CD4-positive, alpha-beta T cell treated with Interferon gamma for 1 hour (primary cell): ENCODE measurements at regions not wholly inside any gene's neighbourhood (a gene's known extent, or its start where the extent isn't known, plus 50 kb on each side); places are given as distances from the start of the nearest gene placed in this dataset.

Experiments
- DNase-seq: peaks from one replicate; pipeline ENCODE4 v3.0.0-alpha.2; 2020

DNA sequence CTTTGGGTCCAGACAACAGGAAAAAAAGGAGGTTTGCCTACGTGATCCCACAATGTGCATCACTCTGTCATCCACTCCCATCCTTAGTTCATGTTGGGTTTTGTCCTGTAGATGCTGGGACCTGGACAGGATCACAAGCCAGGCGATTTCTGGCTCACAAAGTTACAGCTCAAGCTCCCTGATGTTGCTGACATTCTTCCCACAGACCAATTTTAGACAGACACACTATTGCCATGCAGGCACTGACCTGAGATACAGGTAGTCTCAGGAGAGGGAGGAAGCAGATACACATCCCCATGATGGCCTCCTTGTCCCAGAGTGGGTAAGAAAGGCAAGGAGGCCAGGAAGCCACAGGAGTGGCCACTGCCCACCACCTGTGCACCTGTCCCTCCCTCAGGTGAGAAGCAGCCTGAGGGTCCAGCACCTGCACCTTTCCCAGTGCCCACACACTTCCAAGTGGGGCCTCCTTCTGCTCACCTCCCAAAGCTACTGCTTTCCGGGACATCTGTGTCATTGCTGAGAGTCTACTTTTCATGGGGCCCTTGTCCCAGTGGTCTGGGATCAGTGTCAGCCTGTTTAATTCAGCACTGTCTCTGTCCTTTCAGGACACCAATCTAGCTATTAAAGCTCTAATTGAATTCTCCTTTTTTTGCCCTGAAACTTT lies 52.0 kb upstream of the TOP3B start:
- DNase-seq, result no peak

DNA sequence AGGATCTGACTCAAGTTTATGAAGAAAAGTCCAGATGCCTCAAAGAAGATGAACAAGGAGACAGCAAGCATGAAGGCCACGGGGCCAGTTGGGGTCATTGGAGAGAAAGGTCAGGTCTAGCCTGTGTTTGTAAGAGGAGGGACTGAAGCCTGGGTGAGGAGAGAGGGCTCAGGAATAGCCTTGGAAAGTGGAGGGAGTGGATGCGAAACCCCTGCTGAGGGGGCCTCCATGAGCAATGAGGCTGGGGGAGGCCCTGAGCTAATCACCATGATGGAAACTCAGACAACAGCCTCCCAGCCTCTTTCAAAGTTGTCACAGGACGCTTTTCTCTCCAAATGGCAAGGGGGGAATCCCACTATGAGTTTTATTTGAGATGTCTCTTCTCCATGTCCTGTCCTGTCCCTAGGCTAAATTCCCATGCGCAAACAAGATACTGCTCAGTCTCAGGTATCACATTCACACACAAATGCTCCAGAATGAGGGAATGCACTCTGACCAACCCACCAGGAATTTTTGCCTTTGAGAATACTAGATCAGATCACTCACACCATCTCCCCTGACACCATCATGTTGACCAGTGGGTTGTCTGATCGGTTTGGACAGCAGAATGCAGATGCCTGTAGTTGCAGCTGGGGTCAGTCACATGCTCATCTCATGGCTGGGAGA lies 51.3 kb upstream of the TOP3B start:
- DNase-seq, result no peak

DNA sequence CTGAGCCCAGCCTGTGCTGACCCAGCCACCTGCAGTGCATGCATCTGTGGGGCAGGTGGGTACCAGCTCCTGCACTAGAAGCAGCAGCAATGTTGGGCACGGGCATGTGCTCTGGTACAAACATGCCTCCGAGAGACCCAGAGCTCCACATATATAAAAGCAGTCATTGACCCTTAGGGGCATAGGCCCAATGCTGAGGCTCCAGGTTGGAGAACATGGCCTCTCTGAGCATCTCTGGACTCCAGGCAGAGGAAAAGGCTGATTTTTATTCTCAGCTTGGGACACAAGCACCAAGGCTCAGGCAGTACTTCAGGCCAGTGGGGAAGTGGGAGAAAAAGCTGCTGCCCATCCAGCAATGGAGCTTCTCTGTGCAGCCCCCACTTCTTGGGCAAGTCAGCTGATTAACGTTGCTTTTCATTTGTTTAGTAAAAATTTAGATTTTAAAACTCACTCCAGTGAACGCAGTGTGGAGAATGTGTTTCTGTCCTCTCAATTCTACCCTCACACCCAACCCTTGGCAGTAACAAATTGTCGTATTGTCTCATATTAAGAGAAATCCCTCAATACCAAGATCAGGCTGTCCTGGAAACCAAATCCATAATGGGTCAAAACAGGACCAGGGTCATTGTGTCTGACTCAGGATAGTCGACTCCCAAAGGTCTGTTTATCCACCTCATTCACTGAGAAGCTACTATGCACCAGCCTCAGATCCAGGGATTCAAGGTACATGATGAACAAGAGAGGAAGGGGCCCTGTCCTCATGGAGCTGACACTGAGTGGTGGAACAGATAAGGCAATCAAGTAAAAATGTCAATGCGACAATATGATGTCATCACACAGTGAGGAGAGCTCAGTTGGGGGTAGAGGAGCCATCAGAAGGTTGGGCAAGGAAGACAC lies 50.6 kb upstream of the TOP3B start:
- DNase-seq, result no peak

GRCh38 chr22:22032099-22032905 lies 49.7 kb upstream of the TOP3B start:
- no peak for DNase-seq
